Peyer's patch (tissue), 4 donors: ENCODE measurements at regions not wholly inside any gene's neighbourhood (a gene's known extent, or its start where the extent isn't known, plus 50 kb on each side); places are given as distances from the start of the nearest gene placed in this dataset.

Experiments used
- CTCF ChIP-seq, 6 experiments: fragments of 450-650 bp in 4 of 6; fragments of 200-600 bp in 2 of 6; sonication (generic) in 1 of 6; IDR thresholded peaks; one replicate each; pipeline ENCODE4 v1.5.1; 2017 to 2019; ENCODE audit warnings: antibody characterized with exemption in 6 of 6, mild to moderate bottlenecking in 3 of 6, moderate library complexity in 1 of 6
- POLR2A ChIP-seq, 2 donors: fragments of 450-650 bp; IDR thresholded peaks; one replicate each; pipeline ENCODE4 v1.5.1; 2017; ENCODE audit warnings: antibody characterized with exemption in 2 of 2, mild to moderate bottlenecking in 2 of 2, moderate library complexity in 2 of 2

GRCh38 chr9:86488345-86488744, 134.1 kb upstream of the TUT7 start:
- no peak for TF ChIP-seq CTCF (IDR thresholded peaks at IDR 0.05)
- no peak for TF ChIP-seq POLR2A (IDR thresholded peaks at IDR 0.05)
